Cardiac fibroblast (primary cell): ENCODE measurements at regions not wholly inside any gene's neighbourhood (a gene's known extent, or its start where the extent isn't known, plus 50 kb on each side); places are given as distances from the start of the nearest gene placed in this dataset.
"Not testable (repeated sequence)": the region's sequence is repeated elsewhere in the genome, so short reads cannot be mapped to it uniquely, and the experiment has no call there.

Source experiments
- DNase-seq, 2 donors: peaks; one replicate each; pipeline versions ENCODE4 v3.0.0 to v3.0.0-alpha.2; 2010; ENCODE audit warnings: low read depth in 2 of 2
- H3K4me3 ChIP-seq, 2 donors: replicated peaks in 1 of 2; 1 replicate in 1 of 2; 2 replicates in 1 of 2; pipeline ENCODE4 v1.5.1; 2011; ENCODE audit warnings: low read depth in 2 of 2, low read length in 2 of 2, mild to moderate bottlenecking in 2 of 2, moderate library complexity in 1 of 2
- CTCF ChIP-seq: IDR thresholded peaks from one replicate; pipeline ENCODE4 v1.5.1; 2011; ENCODE audit warnings: low read depth, mild to moderate bottlenecking, low read length, inconsistent platforms

- DNase-seq, result peak in 1 of 2 donors; percentile 5
- not testable (repeated sequence) for H3K4me3 ChIP-seq
These were observed 541.1 kb downstream of the TTLL7 start for GRCh38 chr1:83457735-83458248.

- H3K4me3 ChIP-seq, DNase-seq: not testable (repeated sequence)
These were observed 541.7 kb downstream of the TTLL7 start for GRCh38 chr1:83457281-83457680.

GRCh38 chr1:83455753-83456152 lies 543.2 kb downstream of the TTLL7 start:
- not testable (repeated sequence) for DNase-seq, H3K4me3 ChIP-seq

- H3K4me3 ChIP-seq, DNase-seq: not testable (repeated sequence)
These were observed 553.1 kb downstream of the TTLL7 start for GRCh38 chr1:83445873-83446272.

- not testable (repeated sequence) for DNase-seq, H3K4me3 ChIP-seq
These were observed 556.5 kb downstream of the TTLL7 start for GRCh38 chr1:83442412-83442811.

GRCh38 chr1:83440586-83440985 lies 558.3 kb downstream of the TTLL7 start:
- H3K4me3 ChIP-seq, result not testable (repeated sequence)
- peak in 1 of 2 donors; percentile 46 for DNase-seq

- not testable (repeated sequence) for DNase-seq, H3K4me3 ChIP-seq
These were observed 558.9 kb downstream of the TTLL7 start for GRCh38 chr1:83440021-83440420.

- not testable (repeated sequence) for H3K4me3 ChIP-seq, DNase-seq
These were observed 560.6 kb downstream of the TTLL7 start for GRCh38 chr1:83438316-83438715.

- peak in 1 of 2 donors; percentile 6 for DNase-seq
- not testable (repeated sequence) for H3K4me3 ChIP-seq
These were observed 563.6 kb downstream of the TTLL7 start for GRCh38 chr1:83435336-83435735.

- not testable (repeated sequence) for DNase-seq
These were observed 571.4 kb downstream of the TTLL7 start for GRCh38 chr1:83427566-83427965.

GRCh38 chr1:83423382-83423781 lies 575.5 kb downstream of the TTLL7 start:
- DNase-seq, H3K4me3 ChIP-seq: not testable (repeated sequence)

More at GRCh38 chr1:83427566-83427965, 571.4 kb downstream of the TTLL7 start:
- not testable (repeated sequence) for H3K4me3 ChIP-seq

GRCh38 chr1:83418558-83418957 lies 580.4 kb downstream of the TTLL7 start:
- no peak for DNase-seq
- H3K4me3 ChIP-seq, result no peak overlapping the region
- TF ChIP-seq CTCF, result no peak

GRCh38 chr1:83413839-83414107 lies 585.2 kb downstream of the TTLL7 start:
- H3K4me3 ChIP-seq, DNase-seq: not testable (repeated sequence)

GRCh38 chr1:83410746-83411413 lies 588.1 kb downstream of the TTLL7 start:
- H3K4me3 ChIP-seq, DNase-seq: not testable (repeated sequence)

- not testable (repeated sequence) for H3K4me3 ChIP-seq, DNase-seq
These were observed 592.1 kb downstream of the TTLL7 start for GRCh38 chr1:83406693-83407371.

GRCh38 chr1:83405789-83406188 lies 593.1 kb downstream of the TTLL7 start:
- not testable (repeated sequence) for H3K4me3 ChIP-seq, DNase-seq

- H3K4me3 ChIP-seq, result not testable (repeated sequence)
These were observed 595.4 kb downstream of the TTLL7 start for GRCh38 chr1:83403500-83403899.

GRCh38 chr1:83401146-83401545 lies 597.8 kb downstream of the TTLL7 start:
- not testable (repeated sequence) for H3K4me3 ChIP-seq, DNase-seq

More at GRCh38 chr1:83403500-83403899, 595.4 kb downstream of the TTLL7 start:
- DNase-seq, result not testable (repeated sequence)
